Caco-2 (cell line): ENCODE measurements at regions not wholly inside any gene's neighbourhood (a gene's known extent, or its start where the extent isn't known, plus 50 kb on each side); places are given as distances from the start of the nearest gene placed in this dataset.

Experiments
- BruUV-seq: library from RNA; stranded (reverse); fragments of 400-500 nt; replicated peaks from 2 replicates; lab custom pipeline; 2021; lab: Mats Ljungman, UMichigan
- CTCF ChIA-PET: fragments of 300-600 bp; sonication (Branson Sonifier 250); formaldehyde crosslinking; loops from one replicate; lab custom pipeline; 2022; ENCODE audit warnings: antibody characterized with exemption; lab: Charles Lee
- POLR2A ChIA-PET: fragments of 300-600 bp; sonication (Branson Sonifier 250); formaldehyde crosslinking; loops from one replicate; lab custom pipeline; 2022; ENCODE audit warnings: antibody characterized with exemption; lab: Charles Lee
- DNase-seq, 2 experiments: peaks; one replicate each; pipeline versions ENCODE4 v3.0.0 to v3.0.0-alpha.2; 2020 to 2022
- H3K27me3 ChIP-seq: replicated peaks from 2 replicates; pipeline ENCODE4 v1.6.0; 2011; ENCODE audit warnings: low read length; ENCODE audit not compliant: control insufficient read depth, insufficient read depth
- H3K36me3 ChIP-seq: 2 replicates; pipeline ENCODE4 v1.5.1; 2011; ENCODE audit warnings: low read length; ENCODE audit not compliant: control insufficient read depth, insufficient read depth
- H3K4me1 ChIP-seq: fragments of 250-450 bp; sonication (Bioruptor Pico); 2 replicates; pipeline ENCODE4 v1.5.1; 2020; ENCODE audit warnings: mild to moderate bottlenecking
- H3K4me3 ChIP-seq: 2 replicates; pipeline ENCODE4 v1.5.1; 2011; ENCODE audit warnings: low read depth, mild to moderate bottlenecking, control low read depth, low read length
- H3K9me3 ChIP-seq: fragments of 250-450 bp; sonication (Bioruptor Pico); 2 replicates; pipeline ENCODE4 v1.5.1; 2020; ENCODE audit warnings: mild to moderate bottlenecking, moderate library complexity
- H3K27ac Mint-ChIP-seq: one replicate; pipeline ENCODE4 v1.8.0; 2022; ENCODE audit warnings: mixed read lengths; ENCODE audit not compliant: unreplicated experiment
- H3K27me3 Mint-ChIP-seq: one replicate; pipeline ENCODE4 v1.8.0; 2022; ENCODE audit warnings: mixed read lengths; ENCODE audit not compliant: insufficient read depth, unreplicated experiment
- H3K36me3 Mint-ChIP-seq: one replicate; pipeline ENCODE4 v1.8.0; 2022; ENCODE audit warnings: mild to moderate bottlenecking, mixed read lengths; ENCODE audit not compliant: insufficient read depth, unreplicated experiment
- H3K4me1 Mint-ChIP-seq: one replicate; pipeline ENCODE4 v1.8.0; 2022; ENCODE audit warnings: low read depth, mixed read lengths; ENCODE audit not compliant: unreplicated experiment
- H3K4me3 Mint-ChIP-seq: one replicate; pipeline ENCODE4 v1.8.0; 2022; ENCODE audit warnings: mild to moderate bottlenecking, moderate library complexity, mixed read lengths; ENCODE audit not compliant: unreplicated experiment
- H3K9me3 Mint-ChIP-seq: one replicate; pipeline ENCODE4 v1.8.0; 2022; ENCODE audit warnings: mixed read lengths; ENCODE audit not compliant: unreplicated experiment
- intact Hi-C: fragments of 100-400 bp; cut with micrococcal nuclease; formaldehyde crosslinking; loops from one replicate; pipeline ENCODE4 v1.10.0; 2022; ENCODE audit not compliant: unreplicated experiment
- TF ChIP-seq, protein P1 (sequence below), 2 experiments: fragments of 200-600 bp in 1 of 2; IDR thresholded peaks; 1 replicate in 1 of 2; 2 replicates in 1 of 2; pipeline versions ENCODE4 v1.5.1 to v1.8.0; 2011 to 2022; ENCODE audit warnings: antibody characterized with exemption in 1 of 2, control low read depth in 1 of 2, inconsistent platforms in 1 of 2, low read depth in 1 of 2, low read length in 1 of 2, mild to moderate bottlenecking in 1 of 2, moderate library complexity in 1 of 2; ENCODE audit not compliant: insufficient read depth in 1 of 2, severe bottlenecking in 1 of 2, unreplicated experiment in 1 of 2

- no peaks in the 10 kb centered on the region for H3K4me1 Mint-ChIP-seq
- H3K4me3 ChIP-seq, result no peak overlapping the region
- no TSS peak for BruUV-seq
- no peaks in the 10 kb centered on the region for H3K36me3 Mint-ChIP-seq
- ChIA-PET POLR2A (no interaction called here), CTCF (no interaction called here)
- intact Hi-C loops, result no loop called here
- TF ChIP-seq, protein P1, sequence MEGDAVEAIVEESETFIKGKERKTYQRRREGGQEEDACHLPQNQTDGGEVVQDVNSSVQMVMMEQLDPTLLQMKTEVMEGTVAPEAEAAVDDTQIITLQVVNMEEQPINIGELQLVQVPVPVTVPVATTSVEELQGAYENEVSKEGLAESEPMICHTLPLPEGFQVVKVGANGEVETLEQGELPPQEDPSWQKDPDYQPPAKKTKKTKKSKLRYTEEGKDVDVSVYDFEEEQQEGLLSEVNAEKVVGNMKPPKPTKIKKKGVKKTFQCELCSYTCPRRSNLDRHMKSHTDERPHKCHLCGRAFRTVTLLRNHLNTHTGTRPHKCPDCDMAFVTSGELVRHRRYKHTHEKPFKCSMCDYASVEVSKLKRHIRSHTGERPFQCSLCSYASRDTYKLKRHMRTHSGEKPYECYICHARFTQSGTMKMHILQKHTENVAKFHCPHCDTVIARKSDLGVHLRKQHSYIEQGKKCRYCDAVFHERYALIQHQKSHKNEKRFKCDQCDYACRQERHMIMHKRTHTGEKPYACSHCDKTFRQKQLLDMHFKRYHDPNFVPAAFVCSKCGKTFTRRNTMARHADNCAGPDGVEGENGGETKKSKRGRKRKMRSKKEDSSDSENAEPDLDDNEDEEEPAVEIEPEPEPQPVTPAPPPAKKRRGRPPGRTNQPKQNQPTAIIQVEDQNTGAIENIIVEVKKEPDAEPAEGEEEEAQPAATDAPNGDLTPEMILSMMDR (IDR thresholded peaks at IDR 0.05; ENCODE audit: insufficient read depth in 1 of 2, low read depth in 1 of 2, low read length in 1 of 2, severe bottlenecking in 1 of 2, unreplicated experiment in 1 of 2), result no peak
- H3K9me3 ChIP-seq, result no peaks in the 10 kb centered on the region; the same call in 1 of the 2 replicates
- no peak overlapping the region for H3K27ac Mint-ChIP-seq
- H3K4me1 ChIP-seq, result no peaks in the 10 kb centered on the region
- peaks cover 12% of the 10 kb centered on the region for H3K9me3 Mint-ChIP-seq
- H3K27me3 Mint-ChIP-seq, result no peaks in the 10 kb centered on the region
- no peak for DNase-seq
- no peaks in the 10 kb centered on the region for H3K27me3 ChIP-seq
- H3K36me3 ChIP-seq, result no peaks in the 10 kb centered on the region
- H3K4me3 Mint-ChIP-seq, result no peak overlapping the region
Measured at GRCh38 chr1:47672622-47673021, 234.8 kb downstream of the FOXD2 start.

- ChIA-PET POLR2A (no interaction called here), CTCF (no interaction called here)
- TF ChIP-seq, protein P1 (IDR thresholded peaks at IDR 0.05; ENCODE audit: insufficient read depth in 1 of 2, low read depth in 1 of 2, low read length in 1 of 2, severe bottlenecking in 1 of 2, unreplicated experiment in 1 of 2), result no peak
- H3K4me1 Mint-ChIP-seq, result no peaks in the 10 kb centered on the region
- no TSS peak for BruUV-seq
- DNase-seq, result no peak
- H3K9me3 Mint-ChIP-seq, result peaks cover 12% of the 10 kb centered on the region
- Histone ChIP-seq H3K27me3 (no peaks in the 10 kb centered on the region), H3K4me3 (no peak overlapping the region), H3K36me3 (no peaks in the 10 kb centered on the region), H3K4me1 (no peaks in the 10 kb centered on the region), H3K9me3 (no peaks in the 10 kb centered on the region; the same call in 1 of the 2 replicates)
- no peaks in the 10 kb centered on the region for H3K36me3 Mint-ChIP-seq
- H3K27me3 Mint-ChIP-seq, result no peaks in the 10 kb centered on the region
- H3K27ac Mint-ChIP-seq, result no peak overlapping the region
- intact Hi-C loops, result no loop called here
- no peak overlapping the region for H3K4me3 Mint-ChIP-seq
Measured at GRCh38 chr1:47674189-47674588, 236.3 kb downstream of the FOXD2 start.

- CTCF ChIA-PET, result no interaction called here
- peaks cover 12% of the 10 kb centered on the region for H3K9me3 Mint-ChIP-seq
Measured at GRCh38 chr1:47675047-47675675, 237.3 kb downstream of the FOXD2 start.

More at GRCh38 chr1:47675047-47675675, 237.3 kb downstream of the FOXD2 start:
- BruUV-seq, result no TSS peak
- H3K4me3 Mint-ChIP-seq, result no peak overlapping the region
- no peak for DNase-seq
- POLR2A ChIA-PET, result no interaction called here
- H3K36me3 Mint-ChIP-seq, result no peaks in the 10 kb centered on the region
- intact Hi-C loops, result no loop called here
- no peaks in the 10 kb centered on the region for H3K4me1 Mint-ChIP-seq
- Histone ChIP-seq H3K36me3 (no peaks in the 10 kb centered on the region), H3K9me3 (no peaks in the 10 kb centered on the region; the same call in 1 of the 2 replicates), H3K4me1 (no peaks in the 10 kb centered on the region), H3K27me3 (no peaks in the 10 kb centered on the region), H3K4me3 (no peak overlapping the region)
- no peaks in the 10 kb centered on the region for H3K27me3 Mint-ChIP-seq
- TF ChIP-seq, protein P1 (IDR thresholded peaks at IDR 0.05; ENCODE audit: insufficient read depth in 1 of 2, low read depth in 1 of 2, low read length in 1 of 2, severe bottlenecking in 1 of 2, unreplicated experiment in 1 of 2), result no peak
- no peak overlapping the region for H3K27ac Mint-ChIP-seq
